HL-60 (cell line): ENCODE measurements at regions not wholly inside any gene's neighbourhood (a gene's known extent, or its start where the extent isn't known, plus 50 kb on each side); places are given as distances from the start of the nearest gene placed in this dataset.

Experiments
- POLR2AphosphoS5 ChIP-seq: IDR thresholded peaks from 2 replicates; pipeline ENCODE4 v1.6.1; 2012; ENCODE audit warnings: low read depth
- SPI1 ChIP-seq: IDR thresholded peaks from 2 replicates; pipeline ENCODE4 v1.6.1; 2012; ENCODE audit warnings: low read depth, mild to moderate bottlenecking, borderline replicate concordance
- TF ChIP-seq, protein P1 (sequence below): IDR thresholded peaks from one replicate; pipeline ENCODE4 v1.5.1; 2011; ENCODE audit warnings: low read length, control low read depth, inconsistent platforms; ENCODE audit not compliant: insufficient read depth

DNA sequence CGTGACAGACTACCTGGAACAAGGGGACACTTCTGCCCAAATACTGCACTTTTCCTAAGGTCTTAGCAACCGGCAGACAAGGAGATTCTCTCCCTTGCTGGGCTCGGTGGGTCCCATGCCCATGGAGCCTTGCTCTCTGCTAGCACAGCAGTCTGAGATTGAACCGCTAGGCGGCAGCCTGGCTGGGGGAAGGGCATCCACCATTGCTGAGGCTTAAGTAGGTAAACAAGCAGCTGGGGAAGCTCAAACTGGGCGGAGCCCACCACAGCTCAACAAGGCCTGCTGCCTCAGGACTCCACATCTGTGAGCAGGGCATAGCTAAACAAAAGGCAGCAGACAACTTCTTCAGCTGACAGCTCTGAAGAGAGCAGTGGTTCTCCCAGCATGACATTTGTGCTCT is 87.8 kb upstream of the ASCC3 start:
- TF ChIP-seq, protein P1, sequence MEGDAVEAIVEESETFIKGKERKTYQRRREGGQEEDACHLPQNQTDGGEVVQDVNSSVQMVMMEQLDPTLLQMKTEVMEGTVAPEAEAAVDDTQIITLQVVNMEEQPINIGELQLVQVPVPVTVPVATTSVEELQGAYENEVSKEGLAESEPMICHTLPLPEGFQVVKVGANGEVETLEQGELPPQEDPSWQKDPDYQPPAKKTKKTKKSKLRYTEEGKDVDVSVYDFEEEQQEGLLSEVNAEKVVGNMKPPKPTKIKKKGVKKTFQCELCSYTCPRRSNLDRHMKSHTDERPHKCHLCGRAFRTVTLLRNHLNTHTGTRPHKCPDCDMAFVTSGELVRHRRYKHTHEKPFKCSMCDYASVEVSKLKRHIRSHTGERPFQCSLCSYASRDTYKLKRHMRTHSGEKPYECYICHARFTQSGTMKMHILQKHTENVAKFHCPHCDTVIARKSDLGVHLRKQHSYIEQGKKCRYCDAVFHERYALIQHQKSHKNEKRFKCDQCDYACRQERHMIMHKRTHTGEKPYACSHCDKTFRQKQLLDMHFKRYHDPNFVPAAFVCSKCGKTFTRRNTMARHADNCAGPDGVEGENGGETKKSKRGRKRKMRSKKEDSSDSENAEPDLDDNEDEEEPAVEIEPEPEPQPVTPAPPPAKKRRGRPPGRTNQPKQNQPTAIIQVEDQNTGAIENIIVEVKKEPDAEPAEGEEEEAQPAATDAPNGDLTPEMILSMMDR: no peak
- no peak for TF ChIP-seq POLR2AphosphoS5
- TF ChIP-seq SPI1: no peak
